Endothelial cell of umbilical vein (primary cell): ENCODE measurements at regions not wholly inside any gene's neighbourhood (a gene's known extent, or its start where the extent isn't known, plus 50 kb on each side); places are given as distances from the start of the nearest gene placed in this dataset.

Experiments used
- BruUV-seq: library from RNA; stranded (reverse); fragments of 400-500 nt; replicated peaks from 2 replicates; lab custom pipeline; 2021; lab: Mats Ljungman, UMichigan
- CTCF ChIA-PET: fragments of 300-600, 350-600 bp; sonication (Branson Sonifier 250); formaldehyde crosslinking; loops from one replicate; lab custom pipeline; 2021; ENCODE audit warnings: antibody characterized with exemption, inconsistent platforms; lab: Charles Lee
- POLR2A ChIA-PET: fragments of 300-600, 350-600 bp; sonication (Branson Sonifier 250); formaldehyde crosslinking; loops from one replicate; lab custom pipeline; 2021; ENCODE audit warnings: antibody characterized with exemption, inconsistent platforms; lab: Charles Lee
- DNase-seq: peaks from one replicate; pipeline ENCODE4 v3.0.0-alpha.2; 2011; ENCODE audit warnings: low read depth, low spot score
- FAIRE-seq: peaks from 2 replicates; lab custom pipeline; 2011; peaks lifted over from hg19 to GRCh38; lab: Jason Lieb, UNC
- H2AFZ ChIP-seq: 2 replicates; pipeline ENCODE4 v1.6.0; 2012; ENCODE audit warnings: low read depth, low read length, control low read depth, inconsistent platforms
- H3K27ac ChIP-seq: 2 replicates; pipeline ENCODE4 v1.5.1; 2011; ENCODE audit warnings: low read depth, mild to moderate bottlenecking, control low read depth, low read length, moderate library complexity; ENCODE audit not compliant: insufficient read depth
- H3K27me3 ChIP-seq, 2 experiments: 2 replicates each; pipeline versions ENCODE4 v1.6.0 to v1.6.1; 2011; ENCODE audit warnings: low read length in 2 of 2, mixed read lengths in 1 of 2; ENCODE audit not compliant: control insufficient read depth in 2 of 2, insufficient read depth in 2 of 2
- H3K36me3 ChIP-seq, 2 experiments: 2 replicates in 1 of 2; 3 replicates in 1 of 2; pipeline ENCODE4 v1.5.1; 2011; ENCODE audit warnings: low read length in 2 of 2, mild to moderate bottlenecking in 1 of 2, moderate library complexity in 1 of 2; ENCODE audit not compliant: control insufficient read depth in 2 of 2, insufficient read depth in 2 of 2; ENCODE audit errors: extremely low read depth in 1 of 2
- H3K4me1 ChIP-seq: 3 replicates; pipeline ENCODE4 v1.5.1; 2011; ENCODE audit warnings: mild to moderate bottlenecking, low read length; ENCODE audit not compliant: control insufficient read depth, insufficient read depth; ENCODE audit errors: extremely low read depth
- H3K4me2 ChIP-seq: 2 replicates; pipeline ENCODE4 v1.6.1; 2011; ENCODE audit warnings: low read length, control low read depth, mixed read lengths; ENCODE audit not compliant: insufficient read depth
- H3K4me3 ChIP-seq, 3 experiments: fragments of 200-600 bp in 1 of 3; sonication (generic), shearing (Covaris generic) in 1 of 3; replicated peaks in 1 of 3; 2 replicates each; pipeline ENCODE4 v1.5.1; 2011 to 2016; ENCODE audit warnings: control low read depth in 3 of 3, low read length in 3 of 3, mild to moderate bottlenecking in 2 of 3, inconsistent platforms in 1 of 3, low read depth in 1 of 3, moderate library complexity in 1 of 3; ENCODE audit not compliant: insufficient read depth in 1 of 3
- H3K79me2 ChIP-seq: 2 replicates; pipeline ENCODE4 v1.6.0; 2012; ENCODE audit warnings: low read length, inconsistent platforms; ENCODE audit not compliant: control insufficient read depth, insufficient read depth
- H3K9ac ChIP-seq: replicated peaks from 2 replicates; pipeline ENCODE3; 2011; ENCODE audit warnings: low read length, control low read depth; ENCODE audit not compliant: insufficient read depth; ENCODE audit errors: extremely low read depth
- H3K9me1 ChIP-seq: replicated peaks from 3 replicates; pipeline ENCODE4 v1.6.0; 2011; ENCODE audit warnings: mild to moderate bottlenecking, low read length; ENCODE audit not compliant: control insufficient read depth, insufficient read depth; ENCODE audit errors: extremely low read depth
- H3K9me3 ChIP-seq: replicated peaks from 2 replicates; pipeline ENCODE4 v1.5.1; 2012; ENCODE audit warnings: low read length, inconsistent platforms; ENCODE audit not compliant: control insufficient read depth, insufficient read depth
- H4K20me1 ChIP-seq: replicated peaks from 2 replicates; pipeline ENCODE3; 2011; ENCODE audit warnings: mild to moderate bottlenecking, low read length; ENCODE audit not compliant: control insufficient read depth, insufficient read depth; ENCODE audit errors: extremely low read depth
- EZH2 ChIP-seq: IDR thresholded peaks from 2 replicates; pipeline ENCODE4 v1.6.1; 2012; ENCODE audit warnings: borderline replicate concordance, low read depth, mild to moderate bottlenecking, moderate library complexity, low read length, inconsistent platforms; ENCODE audit not compliant: severe bottlenecking
- FOS ChIP-seq: IDR thresholded peaks from 2 replicates; pipeline ENCODE4 v1.6.1; 2011; ENCODE audit warnings: mild to moderate bottlenecking, low read length, moderate library complexity, borderline replicate concordance; ENCODE audit not compliant: insufficient read depth
- GATA2 ChIP-seq: IDR thresholded peaks from 2 replicates; pipeline ENCODE4 v1.7.0; 2011; ENCODE audit warnings: low read depth, mild to moderate bottlenecking, moderate library complexity, mixed read lengths, low read length; ENCODE audit not compliant: insufficient read length, insufficient read depth
- JUN ChIP-seq: IDR thresholded peaks from 2 replicates; pipeline ENCODE4 v1.6.1; 2011; ENCODE audit warnings: borderline replicate concordance, low read depth; ENCODE audit not compliant: insufficient read length, insufficient read depth
- MYC ChIP-seq: IDR thresholded peaks from one replicate; pipeline ENCODE4 v1.6.1; 2011; ENCODE audit warnings: mild to moderate bottlenecking, low read depth, low read length
- POLR2A ChIP-seq: IDR thresholded peaks from 2 replicates; pipeline ENCODE4 v1.6.1; 2012; ENCODE audit warnings: low read depth, mild to moderate bottlenecking, control low read depth, low read length
- POLR2AphosphoS5 ChIP-seq: IDR thresholded peaks from 2 replicates; pipeline ENCODE4 v1.6.1; 2012; ENCODE audit warnings: low read depth, mild to moderate bottlenecking, control low read depth, low read length, moderate library complexity; ENCODE audit not compliant: insufficient read depth
- dilution Hi-C: fragments of 300-500 bp; cut with MboI; formaldehyde crosslinking; loops from one replicate; pipeline ENCODE4 v1.15.0; 2019; ENCODE audit warnings: low sequenced_read_pairs; ENCODE audit not compliant: extremely low pct_ligation_motif_present
- intact Hi-C: fragments of 100-400 bp; cut with micrococcal nuclease; formaldehyde crosslinking; loops from one replicate; pipeline ENCODE4 v1.10.0; 2022
- TF ChIP-seq, protein P1 (sequence below): IDR thresholded peaks from 2 replicates; pipeline ENCODE4 v1.6.1; 2011; ENCODE audit not compliant: insufficient read depth, insufficient read length
- TF ChIP-seq, protein P2 (sequence below), 2 donors: IDR thresholded peaks; 1 replicate in 1 of 2; 2 replicates in 1 of 2; pipeline ENCODE4 v1.5.1; 2011; ENCODE audit warnings: low read length in 2 of 2, mild to moderate bottlenecking in 2 of 2, moderate library complexity in 2 of 2, control low read depth in 1 of 2, inconsistent platforms in 1 of 2, low read depth in 1 of 2; ENCODE audit not compliant: insufficient read depth in 1 of 2; ENCODE audit errors: extremely low read depth in 1 of 2

- no peak overlapping the region for H2AFZ ChIP-seq
- BruUV-seq, result no TSS peak
- FAIRE-seq (no peak), DNase-seq (no peak)
- no peaks in the 10 kb centered on the region for H4K20me1 ChIP-seq
- CTCF ChIA-PET, result no interaction called here
- H3K4me1 ChIP-seq, result no peaks in the 10 kb centered on the region
- POLR2A ChIA-PET, result no interaction called here
- intact Hi-C loops, result no loop called here
- dilution Hi-C loops, result no loop called here
- no peaks in the 10 kb centered on the region for H3K27me3 ChIP-seq
- no peak for TF ChIP-seq MYC
- TF ChIP-seq JUN, result no peak
- no peak for TF ChIP-seq EZH2
- TF ChIP-seq, protein P1, sequence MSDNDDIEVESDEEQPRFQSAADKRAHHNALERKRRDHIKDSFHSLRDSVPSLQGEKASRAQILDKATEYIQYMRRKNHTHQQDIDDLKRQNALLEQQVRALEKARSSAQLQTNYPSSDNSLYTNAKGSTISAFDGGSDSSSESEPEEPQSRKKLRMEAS, result no peak
- no peak for TF ChIP-seq GATA2
- no peak for TF ChIP-seq POLR2AphosphoS5
- no peak for TF ChIP-seq POLR2A
- TF ChIP-seq FOS, result no peak
- TF ChIP-seq, protein P2, sequence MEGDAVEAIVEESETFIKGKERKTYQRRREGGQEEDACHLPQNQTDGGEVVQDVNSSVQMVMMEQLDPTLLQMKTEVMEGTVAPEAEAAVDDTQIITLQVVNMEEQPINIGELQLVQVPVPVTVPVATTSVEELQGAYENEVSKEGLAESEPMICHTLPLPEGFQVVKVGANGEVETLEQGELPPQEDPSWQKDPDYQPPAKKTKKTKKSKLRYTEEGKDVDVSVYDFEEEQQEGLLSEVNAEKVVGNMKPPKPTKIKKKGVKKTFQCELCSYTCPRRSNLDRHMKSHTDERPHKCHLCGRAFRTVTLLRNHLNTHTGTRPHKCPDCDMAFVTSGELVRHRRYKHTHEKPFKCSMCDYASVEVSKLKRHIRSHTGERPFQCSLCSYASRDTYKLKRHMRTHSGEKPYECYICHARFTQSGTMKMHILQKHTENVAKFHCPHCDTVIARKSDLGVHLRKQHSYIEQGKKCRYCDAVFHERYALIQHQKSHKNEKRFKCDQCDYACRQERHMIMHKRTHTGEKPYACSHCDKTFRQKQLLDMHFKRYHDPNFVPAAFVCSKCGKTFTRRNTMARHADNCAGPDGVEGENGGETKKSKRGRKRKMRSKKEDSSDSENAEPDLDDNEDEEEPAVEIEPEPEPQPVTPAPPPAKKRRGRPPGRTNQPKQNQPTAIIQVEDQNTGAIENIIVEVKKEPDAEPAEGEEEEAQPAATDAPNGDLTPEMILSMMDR (IDR thresholded peaks at IDR 0.05; ENCODE audit: extremely low read depth in 1 of 2, insufficient read depth in 1 of 2, low read depth in 1 of 2, low read length in 2 of 2), result no peak
- no peak overlapping the region for H3K4me3 ChIP-seq
- no peak overlapping the region for H3K27ac ChIP-seq
- H3K79me2 ChIP-seq, result no peaks in the 10 kb centered on the region
- no peak overlapping the region for H3K9ac ChIP-seq
- H3K9me1 ChIP-seq, result no peaks in the 10 kb centered on the region
- no peaks in the 10 kb centered on the region for H3K36me3 ChIP-seq
- H3K9me3 ChIP-seq, result peaks cover 2% of the 10 kb centered on the region
- no peak overlapping the region for H3K4me2 ChIP-seq
Measured at GRCh38 chr5:161089569-161089968, 237.6 kb upstream of the ATP10B start.
